ENCODE measurements at regions not wholly inside any gene's neighbourhood (a gene's known extent, or its start where the extent isn't known, plus 50 kb on each side); places are given as distances from the start of the nearest gene placed in this dataset.
"Not testable (repeated sequence)": the region's sequence is repeated elsewhere in the genome, so short reads cannot be mapped to it uniquely, and the experiment has no call there.

DNA sequence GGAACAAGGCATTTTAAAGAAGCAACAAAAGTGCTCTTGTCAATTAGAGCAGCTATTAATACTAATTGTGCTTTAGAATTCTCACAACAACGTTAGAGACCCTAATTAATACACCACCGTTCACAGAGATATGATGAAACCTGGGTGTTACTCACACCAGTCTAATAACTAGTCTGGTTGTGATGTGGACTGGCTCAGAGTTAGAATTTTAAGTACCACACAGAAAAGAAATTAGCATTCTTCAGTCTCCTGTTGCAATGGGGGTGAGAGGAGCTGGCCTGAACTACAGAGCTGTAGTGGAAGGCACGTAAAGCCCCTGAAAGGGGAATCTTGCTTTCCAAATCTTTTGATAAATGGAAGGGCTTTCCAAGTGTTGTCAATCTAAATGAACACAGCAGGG is 240.8 kb upstream of the TOX3 start:
- DNase-seq (ENCODE audit: low spot score): no peak

GRCh38 chr16:52786091-52786490 is 239.1 kb upstream of the TOX3 start:
- DNase-seq (ENCODE audit: low spot score): no peak

DNA sequence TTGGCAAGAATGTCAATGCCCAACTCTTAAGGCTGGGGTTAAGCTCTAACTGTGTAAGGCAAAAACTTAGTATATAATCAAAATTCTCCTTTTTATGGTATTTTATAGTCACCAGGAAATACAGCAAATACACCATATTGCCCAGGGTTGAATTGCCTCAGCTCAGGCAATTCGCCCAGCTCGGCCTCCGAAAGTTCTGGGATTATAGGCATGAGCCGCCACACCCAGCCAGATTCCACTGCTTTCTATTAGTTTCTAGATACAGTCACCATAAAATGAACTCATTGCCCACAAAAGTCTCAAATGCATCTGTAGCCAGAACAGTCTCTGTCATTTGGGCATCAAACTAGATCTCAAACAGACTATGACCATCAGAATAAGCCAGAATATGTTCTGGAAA is 238.7 kb upstream of the TOX3 start:
- DNase-seq (ENCODE audit: low spot score): no peak

DNA sequence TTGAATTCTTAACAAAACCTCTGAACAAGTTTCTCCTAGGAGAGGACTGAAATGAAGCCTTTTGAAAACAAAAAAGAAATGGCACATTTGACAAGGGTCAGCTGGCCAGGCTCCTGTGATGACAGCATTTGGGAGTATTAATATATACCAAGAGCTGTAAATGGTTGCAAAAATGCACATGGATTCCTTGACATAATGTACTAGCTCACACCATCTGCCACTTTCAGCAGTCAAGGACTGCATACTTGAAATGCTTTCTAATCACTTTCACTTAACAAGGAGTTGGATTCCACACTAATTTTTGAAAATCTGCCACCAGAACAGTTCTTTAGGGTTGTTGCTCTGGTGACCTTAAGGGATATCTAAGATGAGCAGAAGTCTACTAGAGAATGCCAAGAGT is 236.7 kb upstream of the TOX3 start:
- DNase-seq (ENCODE audit: low spot score): no peak

GRCh38 chr16:52781005-52781630 is 234.2 kb upstream of the TOX3 start:
- no peak for DNase-seq (ENCODE audit: low spot score)

DNA sequence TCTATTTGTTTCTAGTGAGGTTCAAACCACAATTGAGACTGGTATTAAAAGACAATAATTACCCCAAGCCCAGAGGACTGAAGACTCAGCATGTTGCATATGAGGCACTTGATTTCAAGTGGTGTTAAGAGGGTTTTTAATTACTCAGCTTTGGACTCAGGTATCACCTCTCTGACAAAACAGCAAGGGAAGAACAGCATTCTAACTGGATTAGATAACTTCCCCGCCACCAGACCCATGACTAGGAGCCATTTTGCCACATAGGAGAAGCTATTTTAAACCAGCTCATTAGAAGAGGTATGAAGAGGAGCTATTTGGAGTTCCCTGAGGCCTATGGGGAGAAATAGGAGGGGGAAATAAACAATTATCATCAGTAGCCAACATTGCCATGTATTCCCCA is 226.1 kb upstream of the TOX3 start:
- no peak for DNase-seq (ENCODE audit: low spot score)

- no peak for DNase-seq (ENCODE audit: low spot score)
Observed at GRCh38 chr16:52770828-52771227, 223.9 kb upstream of the TOX3 start.

GRCh38 chr16:52758473-52758855 is 211.5 kb upstream of the TOX3 start:
- DNase-seq (ENCODE audit: low spot score): no peak

- no peak for DNase-seq (ENCODE audit: low spot score)
Observed at GRCh38 chr16:52757746-52758472, 211.0 kb upstream of the TOX3 start.

GRCh38 chr16:52756812-52757517 is 210.0 kb upstream of the TOX3 start:
- no peak for DNase-seq (ENCODE audit: low spot score)

DNA sequence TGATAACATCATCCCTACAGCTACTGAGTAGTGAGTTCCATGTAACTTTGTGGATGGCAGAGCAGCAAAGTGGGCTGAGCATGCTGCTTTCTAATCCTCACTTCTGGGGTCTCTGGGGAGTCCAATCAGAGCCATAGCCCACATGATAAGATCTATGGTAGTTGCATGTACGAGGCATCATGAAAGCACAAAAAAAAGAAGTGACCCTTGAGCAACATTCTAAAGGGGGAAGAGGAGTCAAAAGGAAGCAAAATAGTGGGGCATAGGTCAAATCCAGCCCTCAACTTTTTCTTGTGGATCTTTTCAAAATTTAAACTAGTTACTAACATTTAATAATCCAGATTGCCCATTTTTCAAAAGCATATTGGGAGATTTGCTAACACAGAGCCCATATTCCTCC is 208.5 kb upstream of the TOX3 start:
- DNase-seq (ENCODE audit: low spot score): no peak

GRCh38 chr16:52751035-52751434 is 204.1 kb upstream of the TOX3 start:
- DNase-seq (ENCODE audit: low spot score): no peak

GRCh38 chr16:52748741-52749140 is 201.8 kb upstream of the TOX3 start:
- DNase-seq (ENCODE audit: low spot score): no peak

DNA sequence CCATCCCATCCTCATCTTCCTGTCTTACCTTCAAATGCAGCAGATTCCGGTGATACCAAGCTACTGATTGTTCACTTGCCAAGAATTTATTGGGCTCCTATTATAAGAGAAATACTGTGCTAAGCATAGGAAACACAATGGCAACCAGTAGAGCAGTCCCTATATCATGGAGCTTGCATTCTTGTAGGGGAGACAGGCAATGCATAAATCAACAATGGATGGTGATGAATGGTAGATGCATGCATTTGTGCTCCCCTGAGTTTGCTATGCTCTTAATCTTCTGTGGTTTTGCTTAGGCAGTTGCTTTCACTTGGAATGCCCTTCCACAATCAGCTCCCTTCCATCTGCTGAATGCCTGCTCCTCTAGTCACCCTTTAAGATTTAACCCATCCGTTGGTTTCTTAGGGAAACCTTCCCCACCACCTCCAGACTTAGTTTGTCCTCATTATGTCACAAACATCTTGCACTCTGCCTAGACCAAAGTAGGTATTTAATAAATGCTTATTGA is 200.2 kb upstream of the TOX3 start:
- DNase-seq (ENCODE audit: low spot score): no peak

- DNase-seq (ENCODE audit: low spot score): no peak
Observed at GRCh38 chr16:52743707-52744106, 196.8 kb upstream of the TOX3 start.

GRCh38 chr16:52742608-52743170 is 195.7 kb upstream of the TOX3 start:
- no peak for DNase-seq (ENCODE audit: low spot score)

DNA sequence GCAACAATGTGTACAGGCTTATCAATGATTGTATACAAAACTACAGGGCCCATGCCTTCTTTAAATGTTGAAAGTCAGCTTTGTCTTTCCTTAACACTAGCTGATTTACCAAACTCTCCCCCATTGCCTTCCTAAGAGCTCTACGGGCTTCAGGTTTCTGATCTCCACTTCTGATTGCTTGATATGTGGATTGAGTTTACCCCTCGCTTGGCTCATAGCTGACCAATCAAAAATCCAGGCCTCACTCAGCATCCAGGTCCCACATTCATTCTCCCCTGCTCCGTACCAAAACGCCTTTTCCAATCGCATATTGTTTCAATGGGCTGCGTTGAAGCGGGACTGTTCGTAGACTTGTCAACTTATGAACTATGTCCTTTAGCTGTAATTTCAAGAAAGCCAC is 195.1 kb upstream of the TOX3 start:
- no peak for DNase-seq (ENCODE audit: low spot score)

- DNase-seq (ENCODE audit: low spot score): no peak
Observed at GRCh38 chr16:52741351-52741750, 194.4 kb upstream of the TOX3 start.

- no peak for DNase-seq (ENCODE audit: low spot score)
Observed at GRCh38 chr16:52740766-52741165, 193.8 kb upstream of the TOX3 start.

GRCh38 chr16:52740333-52740732 is 193.4 kb upstream of the TOX3 start:
- DNase-seq (ENCODE audit: low spot score): no peak

DNA sequence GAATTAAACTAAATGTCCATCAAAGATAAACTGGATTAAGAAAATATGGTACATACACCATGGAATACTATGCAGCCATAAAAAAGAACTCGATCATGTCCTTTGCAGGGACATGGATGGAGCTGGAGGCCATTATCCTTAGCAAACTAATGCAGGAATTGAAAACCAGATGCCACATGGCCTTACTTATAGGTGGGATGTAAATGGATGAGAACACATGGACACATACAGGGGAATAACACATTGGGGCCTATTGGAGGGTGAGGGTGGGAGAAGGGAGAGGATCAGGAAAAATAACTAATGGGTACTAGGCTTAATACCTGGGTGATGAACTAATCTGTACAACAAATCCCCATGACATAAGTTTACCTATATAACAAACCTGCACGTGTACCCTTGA is 192.0 kb upstream of the TOX3 start:
- DNase-seq (ENCODE audit: low spot score): not testable (repeated sequence)

- DNase-seq (ENCODE audit: low spot score): no peak
Observed at GRCh38 chr16:52731219-52731875, 184.4 kb upstream of the TOX3 start.
